Lower lobe of right lung (tissue), 2 donors: ENCODE measurements at regions not wholly inside any gene's neighbourhood (a gene's known extent, or its start where the extent isn't known, plus 50 kb on each side); places are given as distances from the start of the nearest gene placed in this dataset.
"Not testable (repeated sequence)": the region's sequence is repeated elsewhere in the genome, so short reads cannot be mapped to it uniquely, and the experiment has no call there.

Source experiments
- ATAC-seq, 2 donors: fragments of 200-7000 bp; cut with Tn5 transposase; one replicate each; pipeline ENCODE4 v1.9.1; 2020 to 2022; ENCODE audit warnings: mild to moderate bottlenecking in 2 of 2, moderate library complexity in 2 of 2
- DNase-seq: peaks from one replicate; pipeline ENCODE4 v3.0.0-alpha.2; 2020
- H3K27ac ChIP-seq: fragments of 200-600 bp; one replicate; pipeline ENCODE4 v1.8.0; 2022
- H3K27me3 ChIP-seq: fragments of 200-600 bp; one replicate; pipeline ENCODE4 v1.8.0; 2022; ENCODE audit warnings: low read depth
- H3K36me3 ChIP-seq: fragments of 200-600 bp; one replicate; pipeline ENCODE4 v1.8.0; 2022; ENCODE audit warnings: mild to moderate bottlenecking
- H3K4me1 ChIP-seq: fragments of 200-600 bp; one replicate; pipeline ENCODE4 v1.8.0; 2022
- H3K4me3 ChIP-seq: fragments of 200-600 bp; one replicate; pipeline ENCODE4 v1.8.0; 2022; ENCODE audit warnings: mild to moderate bottlenecking
- H3K9me3 ChIP-seq: fragments of 200-600 bp; one replicate; pipeline ENCODE4 v1.8.0; 2022
- CTCF ChIP-seq: fragments of 200-600 bp; IDR thresholded peaks from one replicate; pipeline ENCODE4 v1.8.0; 2022; ENCODE audit warnings: antibody characterized with exemption, mild to moderate bottlenecking
- intact Hi-C: fragments of 100-400 bp; cut with DNase I; formaldehyde crosslinking; loops from one replicate; pipeline ENCODE4 v1.11.0; 2022
- donor health status: DM: no; HTN: yes; CAD: no; lungs with severe emphysema.

- no peak for DNase-seq
- ATAC-seq, result no peak
- intact Hi-C loops, result no loop called here
- Histone ChIP-seq H3K27me3 (no peaks in the 10 kb centered on the region), H3K4me3 (no peak overlapping the region), H3K36me3 (no peaks in the 10 kb centered on the region), H3K27ac (no peak overlapping the region), H3K4me1 (no peaks in the 10 kb centered on the region), H3K9me3 (no peaks in the 10 kb centered on the region)
- no peak for TF ChIP-seq CTCF
These were observed 94.6 kb upstream of the ALG10B start for GRCh38 chr12:38222011-38222410.

DNA sequence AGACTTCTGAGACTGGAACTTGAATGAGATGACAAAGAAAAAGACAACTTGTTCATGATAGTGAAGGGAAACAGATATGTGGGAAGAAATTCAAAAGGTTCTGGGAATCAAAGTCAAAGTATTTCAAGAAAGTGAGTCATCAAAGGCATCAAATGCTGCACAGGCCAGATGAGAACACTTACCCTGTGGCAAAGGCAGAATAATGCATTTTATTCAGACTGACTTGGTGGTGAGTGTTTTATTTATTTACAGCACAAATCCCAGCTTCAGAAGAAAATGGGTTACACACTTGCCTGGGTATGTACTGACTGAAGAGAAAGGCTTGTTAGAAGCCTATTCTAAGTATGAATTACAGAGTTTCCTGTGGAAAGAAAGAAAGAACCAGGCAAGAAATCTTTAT lies 78.2 kb upstream of the ALG10B start:
- H3K4me3 ChIP-seq, H3K27ac ChIP-seq, intact Hi-C loops, H3K27me3 ChIP-seq, H3K36me3 ChIP-seq, H3K9me3 ChIP-seq, ATAC-seq, H3K4me1 ChIP-seq, DNase-seq: not testable (repeated sequence)

- Histone ChIP-seq H3K36me3 (no peaks in the 10 kb centered on the region), H3K4me1 (no peaks in the 10 kb centered on the region), H3K27ac (no peak overlapping the region), H3K27me3 (no peaks in the 10 kb centered on the region), H3K9me3 (no peaks in the 10 kb centered on the region), H3K4me3 (no peak overlapping the region)
- intact Hi-C loops, result no loop called here
- ATAC-seq (no peak), DNase-seq (no peak)
- TF ChIP-seq CTCF, result no peak
These were observed 62.8 kb upstream of the ALG10B start for GRCh38 chr12:38253778-38254177.

DNA sequence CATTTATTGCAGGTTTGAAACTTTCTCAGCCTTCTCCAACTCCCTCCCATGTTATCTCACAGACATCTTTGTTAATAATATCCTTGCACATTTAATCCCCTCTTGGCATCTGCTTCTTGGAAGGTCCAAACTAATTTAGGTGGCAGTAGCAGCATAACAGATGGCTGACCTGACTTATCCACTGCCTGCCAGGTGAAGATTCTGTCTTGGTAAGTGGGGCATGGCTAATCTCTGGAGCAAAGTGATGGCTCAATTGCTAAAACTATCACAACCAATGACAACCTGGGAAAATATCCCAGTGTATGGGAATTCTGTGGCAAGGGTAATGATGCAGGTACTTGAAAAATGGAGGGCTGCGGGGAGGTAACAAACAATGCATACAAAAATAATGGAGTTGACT lies 58.2 kb upstream of the ALG10B start:
- intact Hi-C loops, result no loop called here
- no peak overlapping the region for H3K27ac ChIP-seq
- DNase-seq, result no peak
- no peaks in the 10 kb centered on the region for H3K9me3 ChIP-seq
- no peak overlapping the region for H3K4me3 ChIP-seq
- TF ChIP-seq CTCF, result no peak
- no peak for ATAC-seq
- no peaks in the 10 kb centered on the region for H3K36me3 ChIP-seq
- no peaks in the 10 kb centered on the region for H3K27me3 ChIP-seq
- H3K4me1 ChIP-seq, result no peaks in the 10 kb centered on the region
